HG02973 (cell line): ENCODE measurements at regions not wholly inside any gene's neighbourhood (a gene's known extent, or its start where the extent isn't known, plus 50 kb on each side); places are given as distances from the start of the nearest gene placed in this dataset.
"Not testable (repeated sequence)": the region's sequence is repeated elsewhere in the genome, so short reads cannot be mapped to it uniquely, and the experiment has no call there.

Experiments
- ATAC-seq: cut with Tn5 transposase; IDR thresholded peaks from one replicate; pipeline ENCODE4 v1.9.1; 2021; ENCODE audit warnings: moderate library complexity; ENCODE audit not compliant: unreplicated experiment

- no peak for ATAC-seq
Measured at GRCh38 chr2:192499476-192499875, 304.7 kb upstream of the TMEFF2 start.

GRCh38 chr2:192498747-192499146, 304.0 kb upstream of the TMEFF2 start:
- ATAC-seq = no peak

- not testable (repeated sequence) for ATAC-seq
Measured at GRCh38 chr2:192488158-192488557, 293.4 kb upstream of the TMEFF2 start.

- ATAC-seq = no peak
Measured at GRCh38 chr2:192487636-192488035, 292.9 kb upstream of the TMEFF2 start.

- no peak for ATAC-seq
Measured at GRCh38 chr2:192484903-192485302, 290.2 kb upstream of the TMEFF2 start.

GRCh38 chr2:192480984-192481383, 286.3 kb upstream of the TMEFF2 start:
- no peak for ATAC-seq

- ATAC-seq = no peak
Measured at GRCh38 chr2:192473331-192473730, 278.6 kb upstream of the TMEFF2 start.

- ATAC-seq = no peak
Measured at GRCh38 chr2:192471982-192472381, 277.2 kb upstream of the TMEFF2 start.

- no peak for ATAC-seq
Measured at GRCh38 chr2:192469612-192470011, 274.9 kb upstream of the TMEFF2 start.

GRCh38 chr2:192467953-192468660, 273.4 kb upstream of the TMEFF2 start:
- ATAC-seq = no peak

- ATAC-seq = no peak
Measured at GRCh38 chr2:192465141-192465540, 270.4 kb upstream of the TMEFF2 start.

- no peak for ATAC-seq
Measured at GRCh38 chr2:192459422-192459821, 264.7 kb upstream of the TMEFF2 start.

GRCh38 chr2:192448881-192449280, 254.1 kb upstream of the TMEFF2 start:
- no peak for ATAC-seq

- ATAC-seq = no peak
Measured at GRCh38 chr2:192444286-192444838, 249.6 kb upstream of the TMEFF2 start.

GRCh38 chr2:192443831-192444230, 249.1 kb upstream of the TMEFF2 start:
- ATAC-seq = no peak

GRCh38 chr2:192438239-192438638, 243.5 kb upstream of the TMEFF2 start:
- no peak for ATAC-seq

- no peak for ATAC-seq
Measured at GRCh38 chr2:192437653-192438052, 242.9 kb upstream of the TMEFF2 start.

- ATAC-seq = no peak
Measured at GRCh38 chr2:192424243-192424642, 229.5 kb upstream of the TMEFF2 start.

GRCh38 chr2:192419786-192420185, 225.1 kb upstream of the TMEFF2 start:
- ATAC-seq = no peak

- no peak for ATAC-seq
Measured at GRCh38 chr2:192416060-192416459, 221.3 kb upstream of the TMEFF2 start.

- no peak for ATAC-seq
Measured at GRCh38 chr2:192414794-192415193, 220.1 kb upstream of the TMEFF2 start.

GRCh38 chr2:192413812-192414681, 219.3 kb upstream of the TMEFF2 start:
- ATAC-seq = no peak
